ENCODE measurements at regions not wholly inside any gene's neighbourhood (a gene's known extent, or its start where the extent isn't known, plus 50 kb on each side); places are given as distances from the start of the nearest gene placed in this dataset.

DNA sequence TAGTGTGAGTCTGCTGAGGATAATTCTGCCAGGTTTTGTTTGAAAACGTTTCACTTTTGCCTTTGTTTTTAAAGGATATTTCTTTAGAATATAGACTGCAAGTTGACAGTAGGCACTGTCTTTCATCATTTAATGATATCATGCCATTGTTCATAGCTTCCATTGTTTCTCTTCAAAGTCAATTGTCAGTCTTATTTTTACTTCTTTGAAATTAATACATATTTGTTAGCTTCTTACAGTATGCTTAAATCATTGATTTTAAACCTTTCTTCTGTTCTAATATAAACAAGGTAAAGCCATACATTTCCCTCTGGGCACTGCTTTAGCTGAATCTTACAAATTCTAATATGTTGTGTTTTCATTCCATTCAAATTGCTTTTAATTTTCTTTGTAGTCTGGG is 62.3 kb upstream of the PARVA start:
- DNase-seq: no peak

DNA sequence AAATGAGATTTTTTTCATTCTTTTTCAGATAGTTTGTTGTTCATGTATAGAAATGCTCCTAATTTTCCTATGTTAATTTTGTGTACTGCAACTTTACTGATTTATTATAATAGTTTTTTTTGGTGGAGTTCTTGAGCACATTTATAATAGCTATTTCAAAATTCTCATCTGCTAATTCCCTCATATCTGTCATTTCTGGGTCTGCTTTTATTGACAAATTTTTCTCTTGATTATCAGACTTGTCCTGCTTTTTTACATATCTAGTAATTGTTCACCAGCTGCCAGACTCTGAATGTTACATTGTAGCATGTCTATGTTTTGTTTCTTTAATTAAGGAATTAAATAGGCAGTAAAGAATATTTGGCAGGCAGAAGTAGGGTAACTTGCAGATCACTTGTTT is 60.9 kb upstream of the PARVA start:
- DNase-seq: no peak

DNA sequence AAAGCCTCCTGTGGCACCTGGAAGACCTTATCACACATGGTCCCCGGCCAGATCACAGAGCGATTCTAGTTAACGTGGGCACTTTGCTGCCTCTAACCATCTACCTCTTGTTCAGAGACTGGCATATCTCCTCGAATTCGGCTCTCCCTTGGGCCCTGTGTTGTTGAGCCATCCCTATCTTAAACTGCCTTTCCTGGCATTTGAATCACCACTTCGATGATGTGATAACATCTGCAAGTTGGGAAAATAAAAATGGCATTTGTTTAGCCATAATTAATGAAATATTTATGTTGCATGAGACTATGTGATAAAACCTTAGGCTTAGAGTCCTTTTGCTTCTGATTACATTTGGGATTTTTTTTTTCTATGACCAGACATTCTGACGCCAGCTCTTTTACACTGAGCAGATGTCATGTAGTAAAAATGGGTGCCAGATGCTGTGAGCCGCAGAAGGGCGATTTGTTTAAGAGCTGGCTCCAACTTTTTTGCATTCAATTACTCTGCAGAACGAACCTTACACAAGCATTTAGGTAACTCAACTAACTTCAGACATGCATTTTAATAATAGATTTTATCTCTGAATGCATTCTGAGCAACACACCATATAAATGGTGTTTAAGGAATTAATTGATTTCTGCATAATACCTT is 58.5 kb upstream of the PARVA start:
- peak; percentile 77 for DNase-seq

DNA sequence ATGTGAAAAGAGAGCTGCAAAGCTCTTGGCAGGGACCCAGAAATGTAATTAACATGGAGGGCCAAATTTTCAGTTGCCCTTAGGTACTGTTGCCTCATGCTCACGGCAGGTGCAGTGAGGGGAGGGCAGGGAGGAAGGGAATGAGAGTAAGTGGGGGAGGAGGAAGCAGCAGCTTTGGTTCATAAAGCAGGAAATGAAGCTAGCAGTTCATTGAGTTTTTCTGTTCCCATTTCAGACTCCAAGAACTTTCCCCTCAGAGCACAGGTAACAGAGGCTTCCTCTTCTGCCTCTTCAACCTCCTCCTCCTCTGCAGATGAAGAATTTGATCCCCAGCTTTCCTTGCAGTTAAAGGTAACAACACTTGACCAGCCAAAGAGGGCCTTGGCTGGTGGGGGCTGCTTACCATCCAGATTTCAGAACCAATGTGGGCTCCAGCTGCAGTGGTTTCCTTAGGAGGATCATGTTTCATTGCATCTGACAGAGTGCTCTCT is 57.9 kb upstream of the PARVA start:
- peak; percentile 22 for DNase-seq

DNA sequence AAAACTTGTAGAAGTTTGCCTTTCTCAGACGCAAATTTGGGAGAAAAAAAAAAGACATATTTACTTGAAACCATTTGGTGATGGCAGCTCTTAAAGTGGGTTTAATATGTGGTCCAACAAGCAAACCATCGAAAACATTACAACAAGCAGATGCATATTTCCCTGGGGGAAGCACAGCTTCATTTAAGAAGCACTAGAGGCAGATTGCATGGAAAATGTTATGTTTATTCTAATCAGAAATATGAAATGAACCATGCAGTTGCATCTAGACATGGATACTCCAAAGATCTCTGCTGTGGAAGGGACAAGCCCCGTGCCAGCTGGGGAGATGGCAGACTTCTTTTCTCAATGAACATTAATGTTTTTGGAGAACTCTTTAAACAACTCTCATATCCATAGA is 57.4 kb upstream of the PARVA start:
- no peak for DNase-seq

DNA sequence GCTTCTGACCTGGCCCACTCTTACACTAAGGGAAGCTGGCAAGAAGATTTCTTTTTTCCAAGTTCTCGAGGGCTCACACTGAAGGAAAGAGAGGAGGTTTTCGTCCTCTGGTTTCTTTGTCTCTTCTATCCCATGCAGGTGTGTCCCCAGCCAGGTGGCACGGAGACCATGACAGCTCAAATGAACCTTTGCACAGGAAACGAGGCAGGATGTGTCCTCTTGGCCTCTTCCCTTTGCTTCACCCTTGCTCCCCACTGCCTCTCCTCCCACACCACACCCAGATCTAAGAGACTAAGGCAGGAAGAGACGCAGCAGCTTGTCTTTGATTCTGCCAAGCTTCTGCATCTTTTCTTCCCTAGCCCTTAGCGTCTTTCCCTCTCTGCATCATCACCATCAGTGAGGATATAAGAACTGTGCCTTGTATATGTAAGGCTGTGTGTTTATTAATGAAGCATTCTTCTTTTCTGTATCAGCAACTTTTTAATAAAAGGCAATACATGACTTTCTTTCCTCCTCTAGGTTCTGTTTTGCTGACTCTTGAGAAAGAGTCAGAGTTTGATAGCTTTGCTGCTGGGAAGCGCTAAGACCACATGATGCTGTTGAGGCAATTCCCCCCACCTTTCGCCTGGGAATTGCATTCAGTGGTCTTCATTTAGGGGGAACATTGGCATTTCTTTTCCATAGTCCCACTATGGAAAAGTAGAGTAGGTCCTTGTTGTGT is 56.0 kb upstream of the PARVA start:
- DNase-seq: no peak

DNA sequence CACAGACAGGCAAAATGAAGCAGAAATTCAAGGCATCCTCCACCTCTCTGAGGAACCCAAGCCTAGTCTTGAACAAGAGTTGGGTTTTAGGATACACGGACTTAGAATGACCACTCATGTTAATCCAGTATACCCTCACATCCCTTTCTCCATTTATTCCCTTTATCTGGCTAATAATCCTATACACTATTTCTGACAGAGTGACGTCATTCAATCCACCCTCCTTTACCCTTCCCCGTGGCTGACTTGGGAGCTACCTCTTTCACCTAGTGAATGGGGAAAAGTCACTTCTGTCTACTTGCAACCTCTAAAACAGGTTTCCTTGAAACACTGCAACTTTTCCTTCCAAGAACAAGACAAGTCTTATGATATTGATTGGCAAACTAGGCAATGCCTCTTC is 52.8 kb upstream of the PARVA start:
- DNase-seq: no peak

Measured in EL (cell line).